ENCODE measurements at regions not wholly inside any gene's neighbourhood (a gene's known extent, or its start where the extent isn't known, plus 50 kb on each side); places are given as distances from the start of the nearest gene placed in this dataset.

- Histone ChIP-seq H3K27me3 (ENCODE audit: control insufficient read depth in 4 of 4, insufficient read depth in 4 of 4, low read length in 3 of 4) (peaks cover 0 to 5% (median 0%) of the 10 kb centered on the region in 4 donors), H3K36me3 (ENCODE audit: control insufficient read depth in 4 of 4, insufficient read depth in 3 of 4, low read depth in 1 of 4, low read length in 3 of 4) (no peaks in the 10 kb centered on the region), H3K9me3 (ENCODE audit: control insufficient read depth in 4 of 4, low read length in 3 of 4) (peaks cover 0 to 2% (median 0%) of the 10 kb centered on the region in 4 donors), H3K9ac (ENCODE audit: low read depth in 1 of 2, low read length in 2 of 2) (no peak overlapping the region), H3K4me3 (ENCODE audit: low read depth in 1 of 3, low read length in 3 of 3) (no peak overlapping the region), H3K27ac (ENCODE audit: low read depth in 1 of 2, low read length in 2 of 2) (no peak overlapping the region), H3K4me1 (ENCODE audit: control insufficient read depth in 4 of 4, insufficient read depth in 4 of 4, low read length in 3 of 4) (peaks cover 0 to 3% (median 0%) of the 10 kb centered on the region in 4 donors)
- TF ChIP-seq JUND (IDR thresholded peaks at IDR 0.05), result no peak
- no peak for TF ChIP-seq FOXA1 (IDR thresholded peaks at IDR 0.05)
- no peak for TF ChIP-seq SP1 (IDR thresholded peaks at IDR 0.05)
- no peak for TF ChIP-seq NR2F2 (IDR thresholded peaks at IDR 0.05)
- WGBS, result 78% methylated on average over 16 of the region's 16 CpGs
- no peak for DNase-seq (ENCODE audit: low spot score)
Observed at GRCh38 chr20:23230766-23231385, 119.7 kb upstream of the NXT1 start.

- DNase-seq (ENCODE audit: low spot score), result no peak
- TF ChIP-seq ZBTB33 (IDR thresholded peaks at IDR 0.05) (no peak), GABPA (IDR thresholded peaks at IDR 0.05 in 1 of 2, conservative IDR thresholded peaks at IDR 0.05 in 1 of 2) (no peak), RXRA (IDR thresholded peaks at IDR 0.05) (no peak), TAF1 (conservative IDR thresholded peaks at IDR 0.05) (no peak), NR2F2 (IDR thresholded peaks at IDR 0.05) (no peak), FOXA2 (IDR thresholded peaks at IDR 0.05) (no peak), REST (IDR thresholded peaks at IDR 0.05) (no peak), RAD21 (IDR thresholded peaks at IDR 0.05) (no peak), FOXA1 (IDR thresholded peaks at IDR 0.05) (no peak), HNF4G (IDR thresholded peaks at IDR 0.05) (no peak), JUND (IDR thresholded peaks at IDR 0.05) (no peak), CTCF (IDR thresholded peaks at IDR 0.05; ENCODE audit: low read depth, low read length, missing input control) (no peak), SP1 (IDR thresholded peaks at IDR 0.05) (no peak), HNF4A (conservative IDR thresholded peaks at IDR 0.05) (no peak), YY1 (IDR thresholded peaks at IDR 0.05) (no peak), MAX (IDR thresholded peaks at IDR 0.05) (no peak), ATF3 (IDR thresholded peaks at IDR 0.05) (no peak), EGR1 (IDR thresholded peaks at IDR 0.05; ENCODE audit: low read depth in 2 of 2) (no peak)
- no peaks in the 10 kb centered on the region for H3K36me3 ChIP-seq (ENCODE audit: control insufficient read depth in 4 of 4, insufficient read depth in 3 of 4, low read depth in 1 of 4, low read length in 3 of 4)
- no peaks in the 10 kb centered on the region for H3K9me3 ChIP-seq (ENCODE audit: control insufficient read depth in 4 of 4, low read length in 3 of 4)
- H3K27me3 ChIP-seq (ENCODE audit: control insufficient read depth in 4 of 4, insufficient read depth in 4 of 4, low read length in 3 of 4), result peaks cover 0 to 5% (median 0%) of the 10 kb centered on the region in 4 donors
- no peak overlapping the region for H3K4me3 ChIP-seq (ENCODE audit: low read depth in 1 of 3, low read length in 3 of 3)
- H3K4me1 ChIP-seq (ENCODE audit: control insufficient read depth in 4 of 4, insufficient read depth in 4 of 4, low read length in 3 of 4), result peaks cover 0 to 3% (median 0%) of the 10 kb centered on the region in 4 donors
- 82% methylated on average over 3 of the region's 3 CpGs for WGBS
- no peak overlapping the region for H3K27ac ChIP-seq (ENCODE audit: low read depth in 1 of 2, low read length in 2 of 2)
- no peak overlapping the region for H3K9ac ChIP-seq (ENCODE audit: low read depth in 1 of 2, low read length in 2 of 2)
Observed at GRCh38 chr20:23229989-23230388, 120.6 kb upstream of the NXT1 start.
